Panc1 (cell line): ENCODE measurements at regions not wholly inside any gene's neighbourhood (a gene's known extent, or its start where the extent isn't known, plus 50 kb on each side); places are given as distances from the start of the nearest gene placed in this dataset.

ENCODE experiments used
- POLR2AphosphoS5 ChIP-seq: IDR thresholded peaks from 2 replicates; pipeline ENCODE4 v1.6.1; 2012; ENCODE audit warnings: mild to moderate bottlenecking, low read depth, low read length, moderate library complexity
- TF ChIP-seq, protein P1 (sequence below): fragments of 450-650 bp; IDR thresholded peaks from 2 replicates; pipeline ENCODE4 v1.5.1; 2017; ENCODE audit warnings: mild to moderate bottlenecking

DNA sequence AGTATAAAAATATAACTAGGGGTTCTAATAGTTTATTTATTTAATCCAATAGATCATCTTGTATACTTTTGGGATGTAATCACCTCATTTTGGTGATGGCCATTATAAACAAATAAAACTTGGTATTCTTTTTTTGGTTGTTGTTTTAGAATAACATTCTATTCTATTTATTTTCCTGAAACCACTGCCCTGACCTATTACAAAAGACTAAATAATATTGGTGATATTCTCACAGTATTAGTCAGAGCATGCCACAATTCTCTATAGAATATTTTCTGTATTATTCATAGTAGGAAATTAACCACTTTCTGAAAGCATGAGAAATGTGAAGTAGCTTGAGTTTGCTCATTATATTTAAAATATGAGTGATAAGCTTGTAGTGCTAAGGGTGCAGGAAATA lies 54.1 kb upstream of the LRRC7 start:
- no peak for TF ChIP-seq POLR2AphosphoS5
- TF ChIP-seq, protein P1, sequence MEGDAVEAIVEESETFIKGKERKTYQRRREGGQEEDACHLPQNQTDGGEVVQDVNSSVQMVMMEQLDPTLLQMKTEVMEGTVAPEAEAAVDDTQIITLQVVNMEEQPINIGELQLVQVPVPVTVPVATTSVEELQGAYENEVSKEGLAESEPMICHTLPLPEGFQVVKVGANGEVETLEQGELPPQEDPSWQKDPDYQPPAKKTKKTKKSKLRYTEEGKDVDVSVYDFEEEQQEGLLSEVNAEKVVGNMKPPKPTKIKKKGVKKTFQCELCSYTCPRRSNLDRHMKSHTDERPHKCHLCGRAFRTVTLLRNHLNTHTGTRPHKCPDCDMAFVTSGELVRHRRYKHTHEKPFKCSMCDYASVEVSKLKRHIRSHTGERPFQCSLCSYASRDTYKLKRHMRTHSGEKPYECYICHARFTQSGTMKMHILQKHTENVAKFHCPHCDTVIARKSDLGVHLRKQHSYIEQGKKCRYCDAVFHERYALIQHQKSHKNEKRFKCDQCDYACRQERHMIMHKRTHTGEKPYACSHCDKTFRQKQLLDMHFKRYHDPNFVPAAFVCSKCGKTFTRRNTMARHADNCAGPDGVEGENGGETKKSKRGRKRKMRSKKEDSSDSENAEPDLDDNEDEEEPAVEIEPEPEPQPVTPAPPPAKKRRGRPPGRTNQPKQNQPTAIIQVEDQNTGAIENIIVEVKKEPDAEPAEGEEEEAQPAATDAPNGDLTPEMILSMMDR, result no peak
